ENCODE measurements at regions not wholly inside any gene's neighbourhood (a gene's known extent, or its start where the extent isn't known, plus 50 kb on each side); places are given as distances from the start of the nearest gene placed in this dataset.
A peak's percentile ranks its signal among the peaks of the same experiment; 100 is the strongest.

- H3K27ac ChIP-seq (ENCODE audit: low read length) = no peak overlapping the region
- no peak overlapping the region for H3K9ac ChIP-seq (ENCODE audit: low read depth, low read length)
- no peak for DNase-seq
Observed at GRCh38 chr4:112053825-112054350, 91.4 kb upstream of the FAM241A start.

GRCh38 chr4:112055100-112055499, 90.2 kb upstream of the FAM241A start:
- Histone ChIP-seq H3K4me3 (ENCODE audit: low read depth in 1 of 2, low read length in 2 of 2) (no peak overlapping the region), H3K9me3 (ENCODE audit: insufficient read depth, low read length, severe bottlenecking) (no peaks in the 10 kb centered on the region), H3K27ac (ENCODE audit: low read length) (no peak overlapping the region), H3K27me3 (ENCODE audit: insufficient read depth, low read length, poor library complexity) (no peaks in the 10 kb centered on the region), H3K4me2 (ENCODE audit: insufficient read depth, low read length) (no peak overlapping the region), H3K4me1 (ENCODE audit: insufficient read depth, low read length) (no peaks in the 10 kb centered on the region), H3K79me2 (ENCODE audit: insufficient read depth, low read length) (no peaks in the 10 kb centered on the region), H3K9ac (ENCODE audit: low read depth, low read length) (no peak overlapping the region), H3K36me3 (ENCODE audit: insufficient read depth, low read length) (no peaks in the 10 kb centered on the region), H4K20me1 (ENCODE audit: insufficient read depth, low read length) (no peaks in the 10 kb centered on the region), H2AFZ (ENCODE audit: low read depth, low read length) (no peak overlapping the region)
- DNase-seq (no peak), ATAC-seq (ENCODE audit: insufficient read depth, low read depth) (no peak)
- TF ChIP-seq, protein P1, sequence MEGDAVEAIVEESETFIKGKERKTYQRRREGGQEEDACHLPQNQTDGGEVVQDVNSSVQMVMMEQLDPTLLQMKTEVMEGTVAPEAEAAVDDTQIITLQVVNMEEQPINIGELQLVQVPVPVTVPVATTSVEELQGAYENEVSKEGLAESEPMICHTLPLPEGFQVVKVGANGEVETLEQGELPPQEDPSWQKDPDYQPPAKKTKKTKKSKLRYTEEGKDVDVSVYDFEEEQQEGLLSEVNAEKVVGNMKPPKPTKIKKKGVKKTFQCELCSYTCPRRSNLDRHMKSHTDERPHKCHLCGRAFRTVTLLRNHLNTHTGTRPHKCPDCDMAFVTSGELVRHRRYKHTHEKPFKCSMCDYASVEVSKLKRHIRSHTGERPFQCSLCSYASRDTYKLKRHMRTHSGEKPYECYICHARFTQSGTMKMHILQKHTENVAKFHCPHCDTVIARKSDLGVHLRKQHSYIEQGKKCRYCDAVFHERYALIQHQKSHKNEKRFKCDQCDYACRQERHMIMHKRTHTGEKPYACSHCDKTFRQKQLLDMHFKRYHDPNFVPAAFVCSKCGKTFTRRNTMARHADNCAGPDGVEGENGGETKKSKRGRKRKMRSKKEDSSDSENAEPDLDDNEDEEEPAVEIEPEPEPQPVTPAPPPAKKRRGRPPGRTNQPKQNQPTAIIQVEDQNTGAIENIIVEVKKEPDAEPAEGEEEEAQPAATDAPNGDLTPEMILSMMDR (IDR thresholded peaks at IDR 0.05; ENCODE audit: borderline replicate concordance, extremely low read depth, low read length, poor library complexity, severe bottlenecking) = no peak
- no peak for TF ChIP-seq EZH2 (IDR thresholded peaks at IDR 0.05; ENCODE audit: borderline replicate concordance, low read depth, low read length, severe bottlenecking)

More at GRCh38 chr4:112053825-112054350, 91.4 kb upstream of the FAM241A start:
- Histone ChIP-seq H3K9me3 (ENCODE audit: insufficient read depth, low read length, severe bottlenecking) (no peaks in the 10 kb centered on the region), H3K4me1 (ENCODE audit: insufficient read depth, low read length) (no peaks in the 10 kb centered on the region), H2AFZ (ENCODE audit: low read depth, low read length) (no peak overlapping the region), H3K36me3 (ENCODE audit: insufficient read depth, low read length) (no peaks in the 10 kb centered on the region), H3K4me2 (ENCODE audit: insufficient read depth, low read length) (no peak overlapping the region), H4K20me1 (ENCODE audit: insufficient read depth, low read length) (no peaks in the 10 kb centered on the region), H3K27me3 (ENCODE audit: insufficient read depth, low read length, poor library complexity) (no peaks in the 10 kb centered on the region), H3K4me3 (ENCODE audit: low read depth in 1 of 2, low read length in 2 of 2) (no peak overlapping the region), H3K79me2 (ENCODE audit: insufficient read depth, low read length) (no peaks in the 10 kb centered on the region)
- no peak for ATAC-seq (ENCODE audit: insufficient read depth, low read depth)
- TF ChIP-seq, protein P1 (IDR thresholded peaks at IDR 0.05; ENCODE audit: borderline replicate concordance, extremely low read depth, low read length, poor library complexity, severe bottlenecking) = no peak
- TF ChIP-seq EZH2 (IDR thresholded peaks at IDR 0.05; ENCODE audit: borderline replicate concordance, low read depth, low read length, severe bottlenecking) = no peak

- H3K9me3 ChIP-seq (ENCODE audit: insufficient read depth, low read length, severe bottlenecking) = no peaks in the 10 kb centered on the region
- TF ChIP-seq, protein P1 (IDR thresholded peaks at IDR 0.05; ENCODE audit: borderline replicate concordance, extremely low read depth, low read length, poor library complexity, severe bottlenecking) = no peak
- no peak for TF ChIP-seq EZH2 (IDR thresholded peaks at IDR 0.05; ENCODE audit: borderline replicate concordance, low read depth, low read length, severe bottlenecking)
- H3K4me3 ChIP-seq (ENCODE audit: low read depth in 1 of 2, low read length in 2 of 2) = no peak overlapping the region
- H3K36me3 ChIP-seq (ENCODE audit: insufficient read depth, low read length) = no peaks in the 10 kb centered on the region
- no peak overlapping the region for H3K9ac ChIP-seq (ENCODE audit: low read depth, low read length)
- DNase-seq (no peak), ATAC-seq (ENCODE audit: insufficient read depth, low read depth) (peak; percentile 70; the same call in 2 of the 3 replicates)
- no peaks in the 10 kb centered on the region for H3K79me2 ChIP-seq (ENCODE audit: insufficient read depth, low read length)
- H3K27ac ChIP-seq (ENCODE audit: low read length) = no peak overlapping the region
- no peak overlapping the region for H3K4me2 ChIP-seq (ENCODE audit: insufficient read depth, low read length)
- H2AFZ ChIP-seq (ENCODE audit: low read depth, low read length) = no peak overlapping the region
- no peaks in the 10 kb centered on the region for H4K20me1 ChIP-seq (ENCODE audit: insufficient read depth, low read length)
- no peaks in the 10 kb centered on the region for H3K27me3 ChIP-seq (ENCODE audit: insufficient read depth, low read length, poor library complexity)
- H3K4me1 ChIP-seq (ENCODE audit: insufficient read depth, low read length) = no peaks in the 10 kb centered on the region
Observed at GRCh38 chr4:112057470-112057869, 87.8 kb upstream of the FAM241A start.

All from DND-41 (cell line).